ENCODE measurements at regions not wholly inside any gene's neighbourhood (a gene's known extent, or its start where the extent isn't known, plus 50 kb on each side); places are given as distances from the start of the nearest gene placed in this dataset.

- TF ChIP-seq IRF1 (CRISPR knock-in tag; IDR thresholded peaks at IDR 0.05): no peak
- TF ChIP-seq ARID4B (CRISPR knock-in tag; IDR thresholded peaks at IDR 0.05; ENCODE audit: borderline replicate concordance): no peak
- TF ChIP-seq CDX4 (CRISPR knock-in tag; IDR thresholded peaks at IDR 0.05; ENCODE audit: borderline replicate concordance): no peak
These were observed 88.4 kb downstream of the MAFB start (continued) for GRCh38 chr20:40600441-40601219.

GRCh38 chr20:40599987-40600386, 89.0 kb downstream of the MAFB start:
- CTCF ChIA-PET: no interaction called here

GRCh38 chr20:40592941-40593340, 96.1 kb downstream of the MAFB start:
- Mint-ChIP-seq H3K4me1 (no peaks in the 10 kb centered on the region), H3K27me3 (ENCODE audit: low read depth) (peaks cover 25% of the 10 kb centered on the region), H3K4me3 (no peak overlapping the region), H3K9me3 (peaks cover 31% of the 10 kb centered on the region), H3K36me3 (no peaks in the 10 kb centered on the region), H3K27ac (no peak overlapping the region)
- ATAC-seq: no peak
- ChIA-PET CTCF (no interaction called here), POLR2A (no interaction called here)
- no peak for DNase-seq (ENCODE audit: low spot score)
- no peak for TF ChIP-seq ATF3 (CRISPR knock-in tag; conservative IDR thresholded peaks at IDR 0.05)
- no peak for TF ChIP-seq GTF2I (CRISPR knock-in tag; conservative IDR thresholded peaks at IDR 0.05)
- no peak for TF ChIP-seq ZBTB43 (CRISPR knock-in tag; IDR thresholded peaks at IDR 0.05)
- no peak for TF ChIP-seq CREM (CRISPR knock-in tag; IDR thresholded peaks at IDR 0.05)
- TF ChIP-seq NFE2L1 (CRISPR knock-in tag; IDR thresholded peaks at IDR 0.05): no peak
- TF ChIP-seq ZNF219 (CRISPR knock-in tag; IDR thresholded peaks at IDR 0.05; ENCODE audit: borderline replicate concordance): no peak
- no peak for TF ChIP-seq CBFB (CRISPR knock-in tag; IDR thresholded peaks at IDR 0.05; ENCODE audit: low read depth)
- no peak for TF ChIP-seq ARID4B (CRISPR knock-in tag; IDR thresholded peaks at IDR 0.05; ENCODE audit: borderline replicate concordance)

More at GRCh38 chr20:40599987-40600386, 89.0 kb downstream of the MAFB start:
- no peak for TF ChIP-seq ZNF281 (CRISPR knock-in tag; IDR thresholded peaks at IDR 0.05)
- no peak for TF ChIP-seq ZNF138 (CRISPR knock-in tag; conservative IDR thresholded peaks at IDR 0.05)
- no peak for TF ChIP-seq ZNF396 (CRISPR knock-in tag; IDR thresholded peaks at IDR 0.05; ENCODE audit: borderline replicate concordance)
- TF ChIP-seq NFE2L1 (CRISPR knock-in tag; IDR thresholded peaks at IDR 0.05): no peak
- no peak for TF ChIP-seq JAZF1 (CRISPR knock-in tag; IDR thresholded peaks at IDR 0.05)
- no peak for TF ChIP-seq MYBL2 (CRISPR knock-in tag; IDR thresholded peaks at IDR 0.05)
- DNase-seq (ENCODE audit: low spot score) (no peak), ATAC-seq (no peak)
- H3K27ac Mint-ChIP-seq: no peak overlapping the region
- peaks cover 3% of the 10 kb centered on the region; the same call in 1 of the 2 replicates for H3K27me3 Mint-ChIP-seq (ENCODE audit: low read depth)
- H3K4me3 Mint-ChIP-seq: no peak overlapping the region
- POLR2A ChIA-PET: no interaction called here
- peaks cover 33% of the 10 kb centered on the region for H3K9me3 Mint-ChIP-seq
- H3K4me1 Mint-ChIP-seq: no peaks in the 10 kb centered on the region
- H3K36me3 Mint-ChIP-seq: peaks cover 15% of the 10 kb centered on the region

All from WTC11 (cell line).